Small intestine (tissue), 7 donors: ENCODE measurements at regions not wholly inside any gene's neighbourhood (a gene's known extent, or its start where the extent isn't known, plus 50 kb on each side); places are given as distances from the start of the nearest gene placed in this dataset.
"Not testable (repeated sequence)": the region's sequence is repeated elsewhere in the genome, so short reads cannot be mapped to it uniquely, and the experiment has no call there.

Experiments used
- DNase-seq, 2 donors: peaks; one replicate each; pipeline versions ENCODE4 v3.0.0 to v3.0.0-alpha.2; 2013
- FAIRE-seq: peaks from 2 replicates; lab custom pipeline; 2012; peaks lifted over from hg19 to GRCh38; lab: Jason Lieb, UNC
- H3K27ac ChIP-seq, 3 donors: one replicate each; pipeline ENCODE4 v1.5.1; 2013; ENCODE audit warnings: low read length in 2 of 3, mild to moderate bottlenecking in 2 of 3, control low read depth in 1 of 3, inconsistent platforms in 1 of 3, low read depth in 1 of 3, moderate library complexity in 1 of 3
- H3K27me3 ChIP-seq, 3 donors: one replicate each; pipeline ENCODE4 v1.6.1; 2013; ENCODE audit warnings: low read length in 3 of 3, inconsistent platforms in 1 of 3; ENCODE audit not compliant: control insufficient read depth in 3 of 3, insufficient read depth in 3 of 3
- H3K36me3 ChIP-seq, 3 donors: one replicate each; pipeline ENCODE4 v1.6.1; 2013; ENCODE audit warnings: low read length in 3 of 3, inconsistent platforms in 1 of 3, low read depth in 1 of 3, mild to moderate bottlenecking in 1 of 3, moderate library complexity in 1 of 3; ENCODE audit not compliant: control insufficient read depth in 3 of 3, insufficient read depth in 2 of 3
- H3K4me1 ChIP-seq, 3 donors: one replicate each; pipeline ENCODE4 v1.6.1; 2013; ENCODE audit warnings: low read length in 2 of 3, inconsistent platforms in 1 of 3, low read depth in 1 of 3, mild to moderate bottlenecking in 1 of 3, moderate library complexity in 1 of 3; ENCODE audit not compliant: control insufficient read depth in 3 of 3, insufficient read depth in 2 of 3
- H3K4me3 ChIP-seq, 3 donors: one replicate each; pipeline ENCODE4 v1.5.1; 2013; ENCODE audit warnings: low read length in 3 of 3, control low read depth in 1 of 3, inconsistent platforms in 1 of 3, low read depth in 1 of 3, mild to moderate bottlenecking in 1 of 3, moderate library complexity in 1 of 3
- H3K9me3 ChIP-seq, 2 donors: one replicate each; pipeline ENCODE4 v1.6.1; 2013; ENCODE audit warnings: low read depth in 1 of 2, low read length in 1 of 2; ENCODE audit not compliant: control insufficient read depth in 2 of 2, insufficient read depth in 1 of 2
- WGBS, 3 donors: extraction: QIAGEN DNeasy Blood & Tissue Kit; methylation state at CpG; one replicate each; pipeline ENCODE4 v1.1.7; 2013; 5-methylcytosine and 5-hydroxymethylcytosine counted together
- donor health status: healthy with polysubstance abuse.
- donor health status: control.
- donor health status: control.
- donor health status: Bipolar disorder and iron deficiency.
- donor health status: healthy.

- FAIRE-seq: no peak
These were observed 213.1 kb upstream of the ACO1 start for GRCh38 chr9:32171339-32171738.

DNA sequence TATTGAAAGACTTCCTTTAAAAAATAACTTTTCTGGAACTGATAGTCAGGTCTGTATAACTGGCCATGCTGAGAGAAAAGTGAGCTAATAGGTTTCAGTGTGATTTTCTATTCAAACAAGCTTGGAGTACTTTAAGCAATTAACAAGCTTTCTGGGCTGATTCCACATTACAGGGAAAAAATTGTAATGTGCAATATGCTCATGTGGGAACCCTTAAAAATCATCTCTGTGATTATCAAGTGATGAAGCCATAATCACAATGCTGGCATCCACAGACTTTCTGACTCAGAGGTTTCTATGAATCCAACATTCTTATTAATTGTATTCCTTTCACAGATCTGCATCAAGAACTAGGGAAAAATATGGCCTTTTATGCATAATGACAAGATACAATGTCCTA is 212.2 kb upstream of the ACO1 start:
- Histone ChIP-seq H3K27ac (no peak overlapping the region), H3K4me1 (no peaks in the 10 kb centered on the region), H3K9me3 (no peaks in the 10 kb centered on the region), H3K4me3 (no peak overlapping the region), H3K36me3 (no peaks in the 10 kb centered on the region), H3K27me3 (no peaks in the 10 kb centered on the region)
- no peak for FAIRE-seq
- no peak for DNase-seq

More at GRCh38 chr9:32171339-32171738, 213.1 kb upstream of the ACO1 start:
- Histone ChIP-seq H3K36me3 (no peaks in the 10 kb centered on the region), H3K4me1 (no peaks in the 10 kb centered on the region), H3K4me3 (no peak overlapping the region), H3K9me3 (no peaks in the 10 kb centered on the region), H3K27ac (no peak overlapping the region), H3K27me3 (no peaks in the 10 kb centered on the region)
- DNase-seq: peak in 1 of 2 donors; percentile 2
- 20 to 39% (median 23%) methylated on average over 3 of the region's 3 CpGs for WGBS, 3 donors

DNA sequence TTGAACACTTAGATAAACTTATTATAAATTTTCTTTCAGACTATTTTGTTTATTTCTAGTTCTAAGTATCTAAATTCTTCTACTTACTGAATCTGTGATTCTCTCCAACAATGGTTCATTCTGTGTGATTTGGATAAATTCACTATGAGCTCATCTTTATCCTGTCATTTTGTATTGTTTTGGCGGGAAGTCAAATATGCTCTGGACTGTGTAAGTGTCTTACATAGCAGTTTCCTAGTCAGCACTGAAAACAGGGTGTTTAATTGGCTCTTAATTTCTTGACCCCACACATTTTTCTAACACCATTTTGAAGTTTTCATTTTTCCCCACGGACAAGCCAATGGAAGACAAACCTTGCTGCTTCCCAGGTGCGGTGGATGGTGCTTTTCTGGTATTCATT is 207.0 kb upstream of the ACO1 start:
- no peak for DNase-seq
- Histone ChIP-seq H3K27ac (no peak overlapping the region), H3K36me3 (no peaks in the 10 kb centered on the region), H3K4me3 (no peak overlapping the region), H3K27me3 (no peaks in the 10 kb centered on the region), H3K9me3 (no peaks in the 10 kb centered on the region), H3K4me1 (no peaks in the 10 kb centered on the region)
- no peak for FAIRE-seq
- 70 to 85% (median 76%) methylated on average over 3 of the region's 3 CpGs for WGBS, 3 donors

DNA sequence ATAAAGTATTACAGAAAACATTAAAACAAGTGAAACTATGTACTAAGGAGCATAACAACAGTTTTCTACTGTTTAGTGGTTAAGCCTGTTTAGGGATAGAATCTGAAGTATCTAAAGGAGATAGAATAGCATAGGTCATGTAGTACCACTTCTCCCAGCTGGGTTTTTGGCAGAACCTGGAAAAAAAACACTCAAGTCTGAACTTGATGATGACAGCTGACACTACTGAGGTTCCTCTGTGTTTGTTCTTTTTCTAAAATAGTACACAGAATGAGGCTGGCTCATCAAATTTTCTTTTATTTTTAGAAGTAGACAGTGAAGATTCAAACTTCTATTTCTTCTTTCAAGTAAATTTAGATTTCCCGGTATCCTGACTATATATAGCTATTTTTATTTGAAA is 203.8 kb upstream of the ACO1 start:
- FAIRE-seq (no peak), DNase-seq (no peak)
- Histone ChIP-seq H3K9me3 (no peaks in the 10 kb centered on the region), H3K4me3 (no peak overlapping the region), H3K27ac (no peak overlapping the region), H3K27me3 (no peaks in the 10 kb centered on the region), H3K36me3 (no peaks in the 10 kb centered on the region), H3K4me1 (no peaks in the 10 kb centered on the region)
- WGBS, 3 donors: 45 to 92% (median 80%) methylated on average over 1 of the region's 1 CpG

DNA sequence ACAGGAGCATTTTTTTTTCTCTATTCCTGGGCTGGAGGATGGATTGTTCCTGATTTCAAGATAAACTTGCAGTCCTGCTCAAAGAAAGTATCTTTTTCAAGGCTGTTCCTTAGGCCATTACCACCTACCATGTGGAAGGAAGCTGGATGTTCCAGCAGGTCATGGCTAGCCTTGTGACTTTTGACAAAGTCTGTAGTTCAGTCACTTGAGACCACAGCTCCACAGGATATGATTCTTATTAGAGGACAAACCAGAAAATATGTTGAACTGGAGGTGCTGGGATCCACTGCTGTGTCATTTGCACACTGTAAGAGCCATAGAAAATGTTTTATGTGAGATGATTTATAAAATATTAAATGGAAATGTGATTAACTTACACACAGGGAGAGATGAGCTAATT is 184.2 kb upstream of the ACO1 start:
- Histone ChIP-seq H3K27ac (no peak overlapping the region), H3K4me3 (no peak overlapping the region), H3K4me1 (no peaks in the 10 kb centered on the region), H3K9me3 (no peaks in the 10 kb centered on the region), H3K36me3 (no peaks in the 10 kb centered on the region), H3K27me3 (no peaks in the 10 kb centered on the region)
- DNase-seq (no peak), FAIRE-seq (no peak)

DNA sequence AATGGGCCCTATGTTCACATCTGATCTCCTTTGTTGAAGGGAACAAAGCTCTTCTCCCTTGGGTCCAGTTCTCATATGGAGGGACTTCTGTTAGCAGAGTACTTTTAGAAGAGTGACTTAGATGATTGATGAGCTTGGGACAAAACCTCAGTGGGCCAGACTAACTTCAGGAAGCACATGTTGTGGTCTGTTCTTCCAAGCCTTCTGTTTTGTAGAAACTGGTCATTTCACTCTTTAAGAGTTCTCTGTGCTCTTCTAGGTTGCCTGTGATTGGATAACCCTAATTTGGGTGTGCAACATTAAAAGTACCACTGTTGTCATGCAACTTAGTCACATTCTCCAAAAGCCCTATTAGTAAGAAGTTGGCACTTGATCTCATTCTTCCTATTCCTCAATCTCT is 183.5 kb upstream of the ACO1 start:
- no peaks in the 10 kb centered on the region for H3K36me3 ChIP-seq
- no peak overlapping the region for H3K27ac ChIP-seq
- H3K9me3 ChIP-seq: no peaks in the 10 kb centered on the region
- H3K27me3 ChIP-seq: no peaks in the 10 kb centered on the region
- no peak for FAIRE-seq
- no peak overlapping the region for H3K4me3 ChIP-seq
- no peak for DNase-seq
- no peaks in the 10 kb centered on the region for H3K4me1 ChIP-seq

GRCh38 chr9:32209164-32209563 is 175.3 kb upstream of the ACO1 start:
- not testable (repeated sequence) for H3K27ac ChIP-seq, H3K4me1 ChIP-seq, H3K4me3 ChIP-seq, FAIRE-seq, DNase-seq, H3K36me3 ChIP-seq, H3K27me3 ChIP-seq, H3K9me3 ChIP-seq
- 43 to 60% (median 52%) methylated on average over 3 of the region's 3 CpGs for WGBS, 3 donors

DNA sequence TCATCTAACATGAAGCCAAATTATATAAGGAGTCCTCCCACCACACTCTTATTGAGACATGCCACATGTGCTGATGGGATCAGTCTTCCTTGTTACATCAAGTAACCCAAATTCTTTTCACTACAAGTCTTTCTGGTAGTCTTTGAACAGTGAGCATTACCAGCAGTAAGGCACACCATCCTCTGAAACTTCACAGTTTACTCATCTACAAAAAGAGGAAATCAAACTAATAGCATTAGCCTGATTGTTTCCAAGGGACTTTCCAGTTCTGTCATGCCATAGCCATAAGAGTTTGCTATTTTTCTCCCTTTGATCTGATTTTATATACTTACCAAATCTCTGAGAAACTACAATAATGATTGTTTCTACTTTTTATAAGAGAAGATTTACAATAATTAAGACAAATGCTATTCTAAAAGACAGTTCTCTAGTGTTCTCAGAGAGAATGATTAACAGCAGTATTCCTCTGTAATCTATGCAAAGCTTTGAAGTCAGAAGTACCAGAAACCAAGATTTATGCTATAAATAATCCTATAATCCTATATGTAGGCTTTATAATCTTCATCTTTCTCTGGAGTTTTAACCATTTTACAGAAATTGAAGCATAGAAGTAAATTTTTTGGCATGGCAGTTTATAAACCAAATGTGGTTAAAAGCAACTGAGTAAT is 166.2 kb upstream of the ACO1 start:
- FAIRE-seq (no peak), DNase-seq (no peak)
- H3K27me3 ChIP-seq: no peaks in the 10 kb centered on the region
- no peaks in the 10 kb centered on the region for H3K9me3 ChIP-seq
- no peaks in the 10 kb centered on the region for H3K4me1 ChIP-seq
- no peaks in the 10 kb centered on the region for H3K36me3 ChIP-seq
- H3K4me3 ChIP-seq: no peak overlapping the region
- no peak overlapping the region for H3K27ac ChIP-seq

DNA sequence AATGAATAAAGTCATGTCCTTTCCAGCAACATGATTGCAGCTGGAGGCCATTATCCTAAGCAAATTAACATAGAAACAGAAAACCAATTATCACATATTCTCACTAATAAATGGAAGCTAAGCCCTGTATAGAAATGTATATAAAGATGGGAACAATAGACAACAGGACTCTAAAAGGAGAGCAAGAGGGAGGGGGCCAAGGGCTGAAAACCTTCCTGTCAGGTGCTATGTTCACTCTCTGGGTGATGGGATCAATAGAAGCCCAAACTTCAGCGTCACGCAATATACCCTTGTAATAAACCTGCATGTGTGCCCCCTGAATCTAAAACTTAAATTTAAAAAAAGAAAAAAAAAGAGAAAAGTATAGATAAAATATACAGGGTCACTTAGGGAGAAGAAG is 163.7 kb upstream of the ACO1 start:
- Histone ChIP-seq H3K36me3 (no peaks in the 10 kb centered on the region), H3K4me3 (no peak overlapping the region), H3K27me3 (no peaks in the 10 kb centered on the region), H3K27ac (no peak overlapping the region), H3K4me1 (no peaks in the 10 kb centered on the region), H3K9me3 (no peaks in the 10 kb centered on the region)
- FAIRE-seq: no peak
- DNase-seq: no peak
- 91 to 98% (median 92%) methylated on average over 2 of the region's 2 CpGs for WGBS, 3 donors
